Osteocyte (in vitro differentiated cells): ENCODE measurements at regions not wholly inside any gene's neighbourhood (a gene's known extent, or its start where the extent isn't known, plus 50 kb on each side); places are given as distances from the start of the nearest gene placed in this dataset.

Experiments
- DNase-seq: peaks from one replicate; pipeline ENCODE4 v3.0.0; 2021; ENCODE audit warnings: mixed read lengths; ENCODE audit not compliant: unreplicated experiment; ENCODE audit errors: extremely low spot score
- H3K27ac Mint-ChIP-seq: one replicate; pipeline ENCODE4 v1.8.0; 2021; ENCODE audit warnings: mild to moderate bottlenecking, mixed read lengths; ENCODE audit not compliant: unreplicated experiment
- H3K27me3 Mint-ChIP-seq: one replicate; pipeline ENCODE4 v1.8.0; 2021; ENCODE audit warnings: mixed read lengths; ENCODE audit not compliant: unreplicated experiment
- H3K36me3 Mint-ChIP-seq: one replicate; pipeline ENCODE4 v1.8.0; 2021; ENCODE audit warnings: mixed read lengths; ENCODE audit not compliant: unreplicated experiment
- H3K4me1 Mint-ChIP-seq: one replicate; pipeline ENCODE4 v1.8.0; 2021; ENCODE audit warnings: mixed read lengths; ENCODE audit not compliant: unreplicated experiment
- H3K4me3 Mint-ChIP-seq: one replicate; pipeline ENCODE4 v1.8.0; 2021; ENCODE audit warnings: mild to moderate bottlenecking, moderate library complexity, mixed read lengths; ENCODE audit not compliant: unreplicated experiment
- H3K9me3 Mint-ChIP-seq: one replicate; pipeline ENCODE4 v1.8.0; 2021; ENCODE audit warnings: mixed read lengths; ENCODE audit not compliant: unreplicated experiment
- CTCF ChIP-seq: fragments of 200-600 bp; sonication (generic); IDR thresholded peaks from 2 replicates; pipeline ENCODE4 v1.5.0; 2021; ENCODE audit warnings: antibody characterized with exemption, mild to moderate bottlenecking, moderate library complexity

GRCh38 chr13:59340581-59340980 lies 823.1 kb downstream of the DIAPH3 start:
- no peak for TF ChIP-seq CTCF
- no peaks in the 10 kb centered on the region for H3K27me3 Mint-ChIP-seq
- peaks cover 22% of the 10 kb centered on the region for H3K4me1 Mint-ChIP-seq
- H3K9me3 Mint-ChIP-seq, result peaks cover 7% of the 10 kb centered on the region
- no peaks in the 10 kb centered on the region for H3K36me3 Mint-ChIP-seq
- H3K4me3 Mint-ChIP-seq, result no peak overlapping the region
- H3K27ac Mint-ChIP-seq, result no peak overlapping the region
- no peak for DNase-seq

- Mint-ChIP-seq H3K36me3 (no peaks in the 10 kb centered on the region), H3K27ac (no peak overlapping the region), H3K4me3 (no peak overlapping the region), H3K4me1 (peaks cover 26% of the 10 kb centered on the region), H3K9me3 (peaks cover 7% of the 10 kb centered on the region), H3K27me3 (no peaks in the 10 kb centered on the region)
- TF ChIP-seq CTCF, result no peak
- no peak for DNase-seq
Observed at GRCh38 chr13:59342400-59342799, 821.3 kb downstream of the DIAPH3 start.

- Mint-ChIP-seq H3K27me3 (no peaks in the 10 kb centered on the region), H3K4me3 (no peak overlapping the region)
- TF ChIP-seq CTCF, result no peak
Observed at GRCh38 chr13:59343132-59343531, 820.6 kb downstream of the DIAPH3 start.

GRCh38 chr13:59343993-59344822 lies 819.5 kb downstream of the DIAPH3 start:
- no peak for DNase-seq
- no peaks in the 10 kb centered on the region for H3K36me3 Mint-ChIP-seq
- H3K9me3 Mint-ChIP-seq, result peaks cover 7% of the 10 kb centered on the region
- H3K4me1 Mint-ChIP-seq, result peaks cover 24% of the 10 kb centered on the region
- peak overlapping the region; percentile 9 for H3K27ac Mint-ChIP-seq
- no peak overlapping the region for H3K4me3 Mint-ChIP-seq
- peaks cover 3% of the 10 kb centered on the region for H3K27me3 Mint-ChIP-seq
- no peak for TF ChIP-seq CTCF

More at GRCh38 chr13:59343132-59343531, 820.6 kb downstream of the DIAPH3 start:
- DNase-seq, result no peak
- Mint-ChIP-seq H3K27ac (no peak overlapping the region), H3K9me3 (peaks cover 7% of the 10 kb centered on the region), H3K4me1 (peaks cover 26% of the 10 kb centered on the region), H3K36me3 (no peaks in the 10 kb centered on the region)

GRCh38 chr13:59345311-59345710 lies 818.4 kb downstream of the DIAPH3 start:
- H3K4me3 Mint-ChIP-seq, result no peak overlapping the region
- TF ChIP-seq CTCF, result no peak
- H3K27me3 Mint-ChIP-seq, result peaks cover 8% of the 10 kb centered on the region
- peaks cover 7% of the 10 kb centered on the region for H3K9me3 Mint-ChIP-seq
- no peak for DNase-seq
- no peak overlapping the region for H3K27ac Mint-ChIP-seq
- no peaks in the 10 kb centered on the region for H3K36me3 Mint-ChIP-seq
- H3K4me1 Mint-ChIP-seq, result peaks cover 24% of the 10 kb centered on the region
